AG04450 (cell line): ENCODE measurements at regions not wholly inside any gene's neighbourhood (a gene's known extent, or its start where the extent isn't known, plus 50 kb on each side); places are given as distances from the start of the nearest gene placed in this dataset.

Experiments used
- CTCF ChIA-PET: fragments of 300-600, 350-600 bp; formaldehyde crosslinking; extraction: SDS; loops from one replicate; lab custom pipeline; 2022; ENCODE audit warnings: antibody characterized with exemption, inconsistent platforms; lab: Charles Lee
- POLR2A ChIA-PET: fragments of 350-600 bp; formaldehyde crosslinking; extraction: SDS; loops from one replicate; lab custom pipeline; 2021; ENCODE audit warnings: antibody characterized with exemption, inconsistent platforms; lab: Yijun Ruan, JAX
- DNase-seq: peaks from one replicate; pipeline ENCODE4 v3.0.0-alpha.2; 2011; ENCODE audit warnings: low read depth, low spot score
- H3K27ac ChIP-seq: one replicate; pipeline ENCODE4 v1.5.1; 2012; ENCODE audit warnings: low read depth, low read length, control low read depth
- H3K27me3 ChIP-seq: one replicate; pipeline ENCODE4 v1.6.0; 2012; ENCODE audit warnings: low read length; ENCODE audit not compliant: control insufficient read depth, insufficient read depth
- H3K4me3 ChIP-seq: 2 replicates; pipeline ENCODE4 v1.5.1; 2011; ENCODE audit warnings: mild to moderate bottlenecking, low read depth, low read length, control low read depth
- H3K9me3 ChIP-seq: 2 replicates; pipeline ENCODE4 v1.5.1; 2012; ENCODE audit warnings: low read length; ENCODE audit not compliant: control insufficient read depth, insufficient read depth
- CTCF ChIP-seq: IDR thresholded peaks from 2 replicates; pipeline ENCODE4 v1.5.1; 2011; ENCODE audit warnings: low read depth, low read length, control low read depth, inconsistent platforms

- Histone ChIP-seq H3K27me3 (no peaks in the 10 kb centered on the region), H3K9me3 (peaks cover 29% of the 10 kb centered on the region), H3K4me3 (no peak overlapping the region), H3K27ac (no peak overlapping the region)
- no peak for DNase-seq
- no peak for TF ChIP-seq CTCF
- ChIA-PET POLR2A (no interaction called here), CTCF (interaction anchor here (0.7 kb wide), 1 partner anchor 984 kb away, joined by 3 read pairs; no protein-coding TSS in a partner anchor)
Observed at GRCh38 chr7:68311958-68312357, 1286.3 kb upstream of the AUTS2 start.

GRCh38 chr7:68313806-68314205 lies 1284.5 kb upstream of the AUTS2 start:
- H3K4me3 ChIP-seq, result no peak overlapping the region
- TF ChIP-seq CTCF, result no peak
- H3K27me3 ChIP-seq, result no peaks in the 10 kb centered on the region
- no peak overlapping the region for H3K27ac ChIP-seq
- H3K9me3 ChIP-seq, result peaks cover 29% of the 10 kb centered on the region
- no peak for DNase-seq
- ChIA-PET POLR2A (no interaction called here), CTCF (no interaction called here)

- ChIA-PET CTCF (no interaction called here), POLR2A (no interaction called here)
- no peaks in the 10 kb centered on the region for H3K27me3 ChIP-seq
- no peak overlapping the region for H3K4me3 ChIP-seq
- H3K27ac ChIP-seq, result no peak overlapping the region
- no peak for TF ChIP-seq CTCF
- no peak for DNase-seq
- H3K9me3 ChIP-seq, result peaks cover 31% of the 10 kb centered on the region
Observed at GRCh38 chr7:68314208-68314607, 1284.1 kb upstream of the AUTS2 start.

- ChIA-PET CTCF (no interaction called here), POLR2A (no interaction called here)
- peaks cover 23% of the 10 kb centered on the region for H3K9me3 ChIP-seq
Observed at GRCh38 chr7:68317476-68317875, 1280.8 kb upstream of the AUTS2 start.

GRCh38 chr7:68319061-68319460 lies 1279.2 kb upstream of the AUTS2 start:
- ChIA-PET CTCF (no interaction called here), POLR2A (no interaction called here)
- Histone ChIP-seq H3K27me3 (no peaks in the 10 kb centered on the region), H3K9me3 (peaks cover 12% of the 10 kb centered on the region), H3K27ac (no peak overlapping the region), H3K4me3 (no peak overlapping the region)
- no peak for DNase-seq
- TF ChIP-seq CTCF, result no peak

More at GRCh38 chr7:68317476-68317875, 1280.8 kb upstream of the AUTS2 start:
- Histone ChIP-seq H3K27ac (no peak overlapping the region), H3K27me3 (no peaks in the 10 kb centered on the region), H3K4me3 (no peak overlapping the region)
- no peak for DNase-seq
- no peak for TF ChIP-seq CTCF
